ENCODE measurements at regions not wholly inside any gene's neighbourhood (a gene's known extent, or its start where the extent isn't known, plus 50 kb on each side); places are given as distances from the start of the nearest gene placed in this dataset.

DNA sequence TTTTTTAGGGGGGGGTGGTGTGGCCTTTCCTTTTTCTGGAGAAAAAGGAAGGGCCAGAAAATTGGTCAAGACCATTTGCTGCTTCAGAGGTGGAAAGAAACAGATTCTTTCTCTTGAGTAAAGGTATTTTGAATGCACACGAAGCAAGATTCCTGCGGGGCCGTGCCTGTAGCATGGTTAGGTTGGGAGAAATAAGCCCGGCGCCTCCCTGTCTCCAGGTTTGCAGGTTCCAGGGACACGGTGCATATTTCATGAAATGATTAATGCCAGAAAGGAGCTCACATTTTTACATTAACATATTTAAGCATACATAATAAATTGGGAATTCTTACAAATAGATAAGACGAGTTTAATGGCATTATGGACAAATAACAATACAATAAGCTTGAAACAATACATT lies 409.5 kb upstream of the IRX1 start:
- TF ChIP-seq, protein P1, sequence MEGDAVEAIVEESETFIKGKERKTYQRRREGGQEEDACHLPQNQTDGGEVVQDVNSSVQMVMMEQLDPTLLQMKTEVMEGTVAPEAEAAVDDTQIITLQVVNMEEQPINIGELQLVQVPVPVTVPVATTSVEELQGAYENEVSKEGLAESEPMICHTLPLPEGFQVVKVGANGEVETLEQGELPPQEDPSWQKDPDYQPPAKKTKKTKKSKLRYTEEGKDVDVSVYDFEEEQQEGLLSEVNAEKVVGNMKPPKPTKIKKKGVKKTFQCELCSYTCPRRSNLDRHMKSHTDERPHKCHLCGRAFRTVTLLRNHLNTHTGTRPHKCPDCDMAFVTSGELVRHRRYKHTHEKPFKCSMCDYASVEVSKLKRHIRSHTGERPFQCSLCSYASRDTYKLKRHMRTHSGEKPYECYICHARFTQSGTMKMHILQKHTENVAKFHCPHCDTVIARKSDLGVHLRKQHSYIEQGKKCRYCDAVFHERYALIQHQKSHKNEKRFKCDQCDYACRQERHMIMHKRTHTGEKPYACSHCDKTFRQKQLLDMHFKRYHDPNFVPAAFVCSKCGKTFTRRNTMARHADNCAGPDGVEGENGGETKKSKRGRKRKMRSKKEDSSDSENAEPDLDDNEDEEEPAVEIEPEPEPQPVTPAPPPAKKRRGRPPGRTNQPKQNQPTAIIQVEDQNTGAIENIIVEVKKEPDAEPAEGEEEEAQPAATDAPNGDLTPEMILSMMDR (IDR thresholded peaks at IDR 0.05): no peak
- no peak overlapping the region for H3K27ac ChIP-seq
- ATAC-seq: no peak
- WGBS, 3 donors: 65 to 68% (median 68%) methylated on average over 7 of the region's 7 CpGs
- H3K4me3 ChIP-seq: no peak overlapping the region
- no peaks in the 10 kb centered on the region for H3K9me3 ChIP-seq
- no peaks in the 10 kb centered on the region for H3K4me1 ChIP-seq
- no peak for DNase-seq
- H3K36me3 ChIP-seq (ENCODE audit: insufficient read depth in 1 of 2, low read depth in 1 of 2): no peaks in the 10 kb centered on the region
- peaks cover 0 to 3% (median 0%) of the 10 kb centered on the region in 3 donors for H3K27me3 ChIP-seq (ENCODE audit: insufficient read depth in 3 of 3, low read length in 2 of 3)
- intact Hi-C loops (cut with DNase I): no loop called here

DNA sequence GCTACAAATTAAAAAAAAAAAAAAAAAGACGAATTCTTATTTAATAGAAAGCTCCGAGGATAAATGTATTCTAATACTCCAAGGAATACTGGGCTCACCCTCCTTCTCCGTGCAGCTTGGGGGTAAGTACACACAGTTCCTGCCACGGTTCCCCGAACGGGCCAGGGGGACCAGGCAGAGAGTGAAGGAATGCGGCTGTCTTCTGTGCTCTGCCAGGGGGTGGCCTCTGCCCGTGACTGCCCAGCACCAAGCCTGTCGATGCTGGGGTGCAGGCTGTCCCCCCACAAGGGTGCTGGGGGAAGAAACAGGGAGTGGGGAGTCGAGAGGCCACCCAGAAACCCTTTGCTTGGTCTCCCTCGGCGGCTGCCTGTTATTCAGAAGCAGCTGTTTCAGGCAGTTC lies 410.1 kb upstream of the IRX1 start:
- TF ChIP-seq, protein P1 (IDR thresholded peaks at IDR 0.05): no peak
- H3K27me3 ChIP-seq (ENCODE audit: insufficient read depth in 3 of 3, low read length in 2 of 3): peaks cover 0 to 3% (median 0%) of the 10 kb centered on the region in 3 donors
- H3K4me1 ChIP-seq: no peaks in the 10 kb centered on the region
- no peak overlapping the region for H3K4me3 ChIP-seq
- H3K9me3 ChIP-seq: no peaks in the 10 kb centered on the region
- WGBS, 3 donors: 27 to 37% (median 30%) methylated on average over 12 of the region's 12 CpGs
- ATAC-seq: no peak
- no peak overlapping the region for H3K27ac ChIP-seq
- H3K36me3 ChIP-seq (ENCODE audit: insufficient read depth in 1 of 2, low read depth in 1 of 2): no peaks in the 10 kb centered on the region
- intact Hi-C loops (cut with DNase I): no loop called here
- DNase-seq: no peak

DNA sequence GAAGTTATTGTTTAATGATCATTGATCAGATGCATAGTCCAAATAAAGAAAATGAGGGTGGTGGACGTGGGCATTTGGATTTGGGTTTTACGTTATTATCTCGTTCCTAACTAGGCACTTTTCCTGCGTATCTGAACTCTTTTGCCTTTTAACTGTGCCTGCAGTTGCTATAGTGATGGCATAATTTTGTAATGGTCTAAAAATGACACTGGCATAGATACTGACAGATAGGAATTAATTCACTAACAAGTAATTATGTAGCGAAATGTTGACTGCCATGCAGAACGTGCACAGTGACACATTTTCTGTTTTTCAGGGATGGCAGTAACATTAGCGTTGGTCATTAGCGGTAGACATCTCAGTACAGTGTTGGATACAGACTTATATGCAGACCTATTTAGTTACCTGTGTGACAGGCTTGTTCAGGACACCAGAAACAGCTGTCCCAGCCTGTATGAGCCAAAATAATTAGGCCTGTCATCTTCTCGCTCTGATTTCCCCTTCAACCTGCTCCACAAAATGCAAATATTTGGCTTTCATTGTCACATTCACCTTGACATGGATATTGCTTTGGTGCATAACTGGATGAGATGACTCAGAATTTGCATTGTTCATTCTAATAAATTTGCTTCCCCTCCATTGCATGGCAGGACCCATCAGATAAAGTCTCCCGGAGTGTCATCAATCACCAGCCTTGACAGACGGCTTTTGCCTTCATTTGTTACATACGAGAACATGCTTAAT lies 413.3 kb upstream of the IRX1 start:
- WGBS, 3 donors: 79 to 84% (median 81%) methylated on average over 12 of the region's 12 CpGs

DNA sequence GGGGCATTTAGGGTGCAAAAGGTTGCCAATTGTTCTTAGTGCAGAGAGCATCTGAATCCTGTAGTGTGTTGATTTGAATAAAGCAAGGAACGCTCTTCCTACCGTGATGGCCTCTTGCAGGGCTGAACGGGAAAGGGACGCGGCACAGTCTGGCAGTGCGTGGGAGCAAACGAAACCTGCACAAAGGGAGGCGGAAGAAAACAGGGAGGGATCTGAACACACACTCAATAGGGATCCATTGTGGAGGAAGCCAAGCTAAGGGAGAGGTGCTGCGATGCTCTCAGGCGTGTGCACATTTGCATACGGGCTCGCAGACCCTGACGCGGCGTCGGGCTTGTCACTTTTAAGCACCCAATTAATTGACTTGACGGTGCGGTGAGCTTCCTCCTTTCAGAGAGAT lies 414.0 kb upstream of the IRX1 start:
- TF ChIP-seq, protein P1 (IDR thresholded peaks at IDR 0.05): no peak
- H3K27me3 ChIP-seq (ENCODE audit: insufficient read depth in 3 of 3, low read length in 2 of 3): peaks cover 0 to 6% (median 2%) of the 10 kb centered on the region in 3 donors
- H3K36me3 ChIP-seq (ENCODE audit: insufficient read depth in 1 of 2, low read depth in 1 of 2): no peaks in the 10 kb centered on the region
- DNase-seq (no peak), ATAC-seq (no peak)
- 46 to 48% (median 47%) methylated on average over 18 of the region's 18 CpGs for WGBS, 3 donors
- H3K27ac ChIP-seq: no peak overlapping the region
- H3K4me3 ChIP-seq: no peak overlapping the region
- no peaks in the 10 kb centered on the region for H3K4me1 ChIP-seq
- intact Hi-C loops (cut with DNase I): no loop called here
- H3K9me3 ChIP-seq: no peaks in the 10 kb centered on the region

More for the DNA sequence above, 413.3 kb upstream of the IRX1 start:
- intact Hi-C loops (cut with DNase I): no loop called here
- TF ChIP-seq, protein P1 (IDR thresholded peaks at IDR 0.05): no peak
- no peak for DNase-seq
- Histone ChIP-seq H3K36me3 (ENCODE audit: insufficient read depth in 1 of 2, low read depth in 1 of 2) (no peaks in the 10 kb centered on the region), H3K4me1 (no peaks in the 10 kb centered on the region), H3K9me3 (no peaks in the 10 kb centered on the region), H3K4me3 (no peak overlapping the region), H3K27me3 (ENCODE audit: insufficient read depth in 3 of 3, low read length in 2 of 3) (peaks cover 0 to 6% (median 2%) of the 10 kb centered on the region in 3 donors), H3K27ac (no peak overlapping the region)
- no peak for ATAC-seq

DNA sequence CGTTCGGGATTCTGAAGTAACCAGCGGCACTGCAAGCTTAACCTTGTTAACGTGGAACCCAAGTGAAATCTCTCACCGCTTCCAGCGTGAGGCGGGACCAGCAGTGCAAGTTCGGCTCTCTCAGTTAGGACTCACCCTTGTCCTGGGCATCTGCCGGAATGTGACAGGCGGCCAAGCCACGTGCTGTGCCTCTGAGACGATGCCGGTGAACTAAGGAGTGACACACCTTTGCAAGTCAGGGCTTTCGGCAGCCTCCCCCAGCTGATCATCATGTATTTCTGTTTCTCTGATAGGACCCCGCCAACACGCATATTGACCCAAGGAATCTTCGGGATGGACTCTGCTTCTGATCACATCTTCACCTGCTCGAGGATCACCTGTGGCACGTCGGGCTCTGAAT lies 415.0 kb upstream of the IRX1 start:
- Histone ChIP-seq H3K27me3 (ENCODE audit: insufficient read depth in 3 of 3, low read length in 2 of 3) (peaks cover 0 to 6% (median 2%) of the 10 kb centered on the region in 3 donors), H3K27ac (no peak overlapping the region), H3K4me1 (no peaks in the 10 kb centered on the region), H3K4me3 (no peak overlapping the region), H3K9me3 (no peaks in the 10 kb centered on the region), H3K36me3 (ENCODE audit: insufficient read depth in 1 of 2, low read depth in 1 of 2) (no peaks in the 10 kb centered on the region)
- TF ChIP-seq, protein P1 (IDR thresholded peaks at IDR 0.05): no peak
- DNase-seq (no peak), ATAC-seq (no peak)
- WGBS, 3 donors: 82 to 88% (median 84%) methylated on average over 20 of the region's 20 CpGs
- intact Hi-C loops (cut with DNase I): no loop called here

Measured in psoas muscle (tissue), 7 donors.